LNCaP clone FGC (cell line): ENCODE measurements at regions not wholly inside any gene's neighbourhood (a gene's known extent, or its start where the extent isn't known, plus 50 kb on each side); places are given as distances from the start of the nearest gene placed in this dataset.

Experiments
- DNase-seq: peaks from one replicate; pipeline ENCODE4 v3.0.0-alpha.2; 2011; ENCODE audit warnings: low read depth
- H3K4me3 ChIP-seq: 2 replicates; pipeline ENCODE4 v1.5.1; 2011; ENCODE audit warnings: mild to moderate bottlenecking, low read depth, low read length, control low read depth
- CTCF ChIP-seq: IDR thresholded peaks from 2 replicates; pipeline ENCODE4 v1.5.1; 2012; ENCODE audit warnings: mild to moderate bottlenecking; ENCODE audit not compliant: control insufficient read depth, insufficient read depth; ENCODE audit errors: extremely low read depth

GRCh38 chr20:48096212-48096875 is 311.1 kb upstream of the SULF2 start:
- DNase-seq = no peak
- no peak overlapping the region for H3K4me3 ChIP-seq
- no peak for TF ChIP-seq CTCF

GRCh38 chr20:48094944-48095343 is 309.7 kb upstream of the SULF2 start:
- no peak for TF ChIP-seq CTCF
- H3K4me3 ChIP-seq = no peak overlapping the region
- DNase-seq = no peak

GRCh38 chr20:48094196-48094749 is 309.0 kb upstream of the SULF2 start:
- peak; percentile 15 for DNase-seq
- H3K4me3 ChIP-seq = no peak overlapping the region
- TF ChIP-seq CTCF = no peak

- H3K4me3 ChIP-seq = no peak overlapping the region
- no peak for DNase-seq
These were observed 307.5 kb upstream of the SULF2 start for GRCh38 chr20:48092596-48093280.

GRCh38 chr20:48090784-48091183 is 305.5 kb upstream of the SULF2 start:
- no peak for DNase-seq
- no peak overlapping the region for H3K4me3 ChIP-seq
- no peak for TF ChIP-seq CTCF

More at GRCh38 chr20:48092596-48093280, 307.5 kb upstream of the SULF2 start:
- TF ChIP-seq CTCF = no peak

- no peak for TF ChIP-seq CTCF
- no peak for DNase-seq
- H3K4me3 ChIP-seq = no peak overlapping the region
These were observed 305.0 kb upstream of the SULF2 start for GRCh38 chr20:48090314-48090713.

GRCh38 chr20:48080583-48080982 is 295.3 kb upstream of the SULF2 start:
- no peak for DNase-seq
- no peak overlapping the region for H3K4me3 ChIP-seq
- TF ChIP-seq CTCF = no peak
